HCT116 (cell line): ENCODE measurements at regions not wholly inside any gene's neighbourhood (a gene's known extent, or its start where the extent isn't known, plus 50 kb on each side); places are given as distances from the start of the nearest gene placed in this dataset.

Source experiments
- EGR1 ChIP-seq: IDR thresholded peaks from 2 replicates; pipeline ENCODE4 v1.6.1; 2012; ENCODE audit warnings: low read depth
- EZH2 ChIP-seq: fragments of 200-600 bp; sonication (generic); IDR thresholded peaks from 2 replicates; pipeline ENCODE4 v1.6.1; 2017; ENCODE audit warnings: antibody characterized with exemption, mixed run types
- POLR2A ChIP-seq: IDR thresholded peaks from 2 replicates; pipeline ENCODE4 v1.7.0; 2011; ENCODE audit warnings: borderline replicate concordance; ENCODE audit not compliant: insufficient read depth, insufficient read length; ENCODE audit errors: extremely low read depth
- POLR2AphosphoS5 ChIP-seq: IDR thresholded peaks from 2 replicates; pipeline ENCODE4 v1.6.1; 2011; ENCODE audit warnings: mild to moderate bottlenecking, low read depth, low read length, moderate library complexity
- RAD21 ChIP-seq: IDR thresholded peaks from 2 replicates; pipeline ENCODE4 v1.6.1; 2012; ENCODE audit warnings: low read depth, mild to moderate bottlenecking
- SP1 ChIP-seq: IDR thresholded peaks from 2 replicates; pipeline ENCODE4 v1.6.1; 2012; ENCODE audit warnings: low read depth
- TCF7L2 ChIP-seq: IDR thresholded peaks from 2 replicates; pipeline ENCODE4 v1.7.0; 2011; ENCODE audit warnings: borderline replicate concordance, inconsistent platforms; ENCODE audit not compliant: insufficient read depth, insufficient read length; ENCODE audit errors: extremely low read depth
- ZNF274 ChIP-seq: fragments of 200-500 bp; sonication (Bioruptor generic); IDR thresholded peaks from 2 replicates; pipeline ENCODE4 v1.6.1; 2014; ENCODE audit warnings: mild to moderate bottlenecking, low read depth, low read length, inconsistent platforms
- TF ChIP-seq, protein P1 (sequence below), 3 experiments: fragments of 200-600 bp in 1 of 3; sonication (generic) in 1 of 3; IDR thresholded peaks in 2 of 3; conservative IDR thresholded peaks in 1 of 3; 2 replicates each; pipeline ENCODE4 v1.5.1; 2012 to 2017; ENCODE audit warnings: low read depth in 2 of 3, low read length in 2 of 3, antibody characterized with exemption in 1 of 3, borderline replicate concordance in 1 of 3, control low read depth in 1 of 3, mild to moderate bottlenecking in 1 of 3, mixed read lengths in 1 of 3, mixed run types in 1 of 3, moderate library complexity in 1 of 3; ENCODE audit not compliant: insufficient read depth in 1 of 3
- TF ChIP-seq, protein P2 (sequence below): IDR thresholded peaks from 2 replicates; pipeline ENCODE4 v1.6.1; 2012; ENCODE audit warnings: low read depth

DNA sequence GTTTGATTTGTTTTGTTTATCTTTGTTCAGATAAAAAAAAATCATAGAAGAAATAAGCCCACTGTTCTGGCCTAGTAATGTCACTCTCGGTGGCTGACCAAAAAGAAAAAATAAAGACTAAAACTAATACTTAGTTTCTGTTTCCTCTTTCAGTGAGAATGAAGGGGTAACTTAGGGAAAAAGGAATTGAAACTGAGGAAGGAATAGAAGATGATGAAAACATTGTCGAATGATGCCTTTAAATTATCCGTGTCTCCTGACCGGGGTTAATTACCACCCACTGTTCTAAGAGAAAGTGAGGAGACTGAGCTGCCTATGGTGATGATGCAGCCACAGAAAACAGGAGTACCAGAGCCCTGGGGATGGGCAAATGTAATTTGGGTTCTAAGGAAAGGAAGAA, 73.1 kb downstream of the PTCHD4 start:
- no peak for TF ChIP-seq POLR2A
- TF ChIP-seq, protein P1, sequence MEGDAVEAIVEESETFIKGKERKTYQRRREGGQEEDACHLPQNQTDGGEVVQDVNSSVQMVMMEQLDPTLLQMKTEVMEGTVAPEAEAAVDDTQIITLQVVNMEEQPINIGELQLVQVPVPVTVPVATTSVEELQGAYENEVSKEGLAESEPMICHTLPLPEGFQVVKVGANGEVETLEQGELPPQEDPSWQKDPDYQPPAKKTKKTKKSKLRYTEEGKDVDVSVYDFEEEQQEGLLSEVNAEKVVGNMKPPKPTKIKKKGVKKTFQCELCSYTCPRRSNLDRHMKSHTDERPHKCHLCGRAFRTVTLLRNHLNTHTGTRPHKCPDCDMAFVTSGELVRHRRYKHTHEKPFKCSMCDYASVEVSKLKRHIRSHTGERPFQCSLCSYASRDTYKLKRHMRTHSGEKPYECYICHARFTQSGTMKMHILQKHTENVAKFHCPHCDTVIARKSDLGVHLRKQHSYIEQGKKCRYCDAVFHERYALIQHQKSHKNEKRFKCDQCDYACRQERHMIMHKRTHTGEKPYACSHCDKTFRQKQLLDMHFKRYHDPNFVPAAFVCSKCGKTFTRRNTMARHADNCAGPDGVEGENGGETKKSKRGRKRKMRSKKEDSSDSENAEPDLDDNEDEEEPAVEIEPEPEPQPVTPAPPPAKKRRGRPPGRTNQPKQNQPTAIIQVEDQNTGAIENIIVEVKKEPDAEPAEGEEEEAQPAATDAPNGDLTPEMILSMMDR (IDR thresholded peaks at IDR 0.05 in 2 of 3, conservative IDR thresholded peaks at IDR 0.05 in 1 of 3; ENCODE audit: borderline replicate concordance in 1 of 3, insufficient read depth in 1 of 3, low read depth in 2 of 3, low read length in 2 of 3), result no peak
- TF ChIP-seq EGR1, result no peak
- no peak for TF ChIP-seq EZH2
- TF ChIP-seq, protein P2, sequence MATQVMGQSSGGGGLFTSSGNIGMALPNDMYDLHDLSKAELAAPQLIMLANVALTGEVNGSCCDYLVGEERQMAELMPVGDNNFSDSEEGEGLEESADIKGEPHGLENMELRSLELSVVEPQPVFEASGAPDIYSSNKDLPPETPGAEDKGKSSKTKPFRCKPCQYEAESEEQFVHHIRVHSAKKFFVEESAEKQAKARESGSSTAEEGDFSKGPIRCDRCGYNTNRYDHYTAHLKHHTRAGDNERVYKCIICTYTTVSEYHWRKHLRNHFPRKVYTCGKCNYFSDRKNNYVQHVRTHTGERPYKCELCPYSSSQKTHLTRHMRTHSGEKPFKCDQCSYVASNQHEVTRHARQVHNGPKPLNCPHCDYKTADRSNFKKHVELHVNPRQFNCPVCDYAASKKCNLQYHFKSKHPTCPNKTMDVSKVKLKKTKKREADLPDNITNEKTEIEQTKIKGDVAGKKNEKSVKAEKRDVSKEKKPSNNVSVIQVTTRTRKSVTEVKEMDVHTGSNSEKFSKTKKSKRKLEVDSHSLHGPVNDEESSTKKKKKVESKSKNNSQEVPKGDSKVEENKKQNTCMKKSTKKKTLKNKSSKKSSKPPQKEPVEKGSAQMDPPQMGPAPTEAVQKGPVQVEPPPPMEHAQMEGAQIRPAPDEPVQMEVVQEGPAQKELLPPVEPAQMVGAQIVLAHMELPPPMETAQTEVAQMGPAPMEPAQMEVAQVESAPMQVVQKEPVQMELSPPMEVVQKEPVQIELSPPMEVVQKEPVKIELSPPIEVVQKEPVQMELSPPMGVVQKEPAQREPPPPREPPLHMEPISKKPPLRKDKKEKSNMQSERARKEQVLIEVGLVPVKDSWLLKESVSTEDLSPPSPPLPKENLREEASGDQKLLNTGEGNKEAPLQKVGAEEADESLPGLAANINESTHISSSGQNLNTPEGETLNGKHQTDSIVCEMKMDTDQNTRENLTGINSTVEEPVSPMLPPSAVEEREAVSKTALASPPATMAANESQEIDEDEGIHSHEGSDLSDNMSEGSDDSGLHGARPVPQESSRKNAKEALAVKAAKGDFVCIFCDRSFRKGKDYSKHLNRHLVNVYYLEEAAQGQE, result no peak
- TF ChIP-seq TCF7L2, result no peak
- TF ChIP-seq ZNF274, result no peak
- no peak for TF ChIP-seq SP1
- TF ChIP-seq POLR2AphosphoS5, result no peak
- no peak for TF ChIP-seq RAD21
